DND-41 (cell line): ENCODE measurements at regions not wholly inside any gene's neighbourhood (a gene's known extent, or its start where the extent isn't known, plus 50 kb on each side); places are given as distances from the start of the nearest gene placed in this dataset.

Source experiments
- ATAC-seq: fragments of 200-7000 bp; cut with Tn5 transposase; 3 replicates; pipeline ENCODE4 v1.9.1; 2021; ENCODE audit warnings: low read depth; ENCODE audit not compliant: insufficient read depth
- DNase-seq: peaks from one replicate; pipeline ENCODE4 v3.0.0-alpha.2; 2020
- H2AFZ ChIP-seq: 2 replicates; pipeline ENCODE4 v1.6.0; 2012; ENCODE audit warnings: low read depth, low read length
- H3K27ac ChIP-seq: 2 replicates; pipeline ENCODE4 v1.5.1; 2012; ENCODE audit warnings: low read length, inconsistent platforms
- H3K27me3 ChIP-seq: fragments of 200-600 bp; sonication (generic); 2 replicates; pipeline ENCODE4 v1.6.0; 2012; ENCODE audit warnings: low read length, mild to moderate bottlenecking, inconsistent platforms; ENCODE audit not compliant: insufficient read depth, poor library complexity
- H3K36me3 ChIP-seq: 2 replicates; pipeline ENCODE4 v1.5.1; 2012; ENCODE audit warnings: low read length, inconsistent platforms; ENCODE audit not compliant: insufficient read depth
- H3K4me1 ChIP-seq: 2 replicates; pipeline ENCODE4 v1.5.1; 2012; ENCODE audit warnings: mild to moderate bottlenecking, low read length; ENCODE audit not compliant: insufficient read depth
- H3K4me2 ChIP-seq: 2 replicates; pipeline ENCODE4 v1.6.0; 2012; ENCODE audit warnings: mild to moderate bottlenecking, moderate library complexity, low read length, inconsistent platforms; ENCODE audit not compliant: insufficient read depth
- H3K4me3 ChIP-seq, 2 experiments: fragments of 200-600 bp in 1 of 2; shearing (Covaris generic) in 1 of 2; 2 replicates each; pipeline ENCODE4 v1.5.1; 2012 to 2016; ENCODE audit warnings: inconsistent platforms in 2 of 2, low read length in 2 of 2, mild to moderate bottlenecking in 2 of 2, low read depth in 1 of 2, moderate library complexity in 1 of 2
- H3K79me2 ChIP-seq: 2 replicates; pipeline ENCODE4 v1.6.0; 2012; ENCODE audit warnings: low read length, inconsistent platforms; ENCODE audit not compliant: insufficient read depth
- H3K9ac ChIP-seq: 2 replicates; pipeline ENCODE4 v1.6.0; 2012; ENCODE audit warnings: low read depth, mild to moderate bottlenecking, inconsistent platforms, low read length, moderate library complexity
- H3K9me3 ChIP-seq: 2 replicates; pipeline ENCODE4 v1.5.1; 2012; ENCODE audit warnings: low read length, moderate library complexity, mild to moderate bottlenecking, inconsistent platforms; ENCODE audit not compliant: insufficient read depth, severe bottlenecking
- H4K20me1 ChIP-seq: 2 replicates; pipeline ENCODE4 v1.6.0; 2012; ENCODE audit warnings: low read length; ENCODE audit not compliant: insufficient read depth
- CTCF ChIP-seq: IDR thresholded peaks from 2 replicates; pipeline ENCODE4 v1.5.1; 2012; ENCODE audit warnings: borderline replicate concordance, low read length, moderate library complexity, mild to moderate bottlenecking; ENCODE audit not compliant: poor library complexity, severe bottlenecking; ENCODE audit errors: extremely low read depth
- EZH2 ChIP-seq: IDR thresholded peaks from 3 replicates; pipeline ENCODE4 v1.6.1; 2012; ENCODE audit warnings: borderline replicate concordance, low read depth, mild to moderate bottlenecking, moderate library complexity, low read length, inconsistent platforms; ENCODE audit not compliant: severe bottlenecking

- no peak overlapping the region for H3K4me2 ChIP-seq
- no peaks in the 10 kb centered on the region for H3K9me3 ChIP-seq
- no peaks in the 10 kb centered on the region for H3K36me3 ChIP-seq
- H3K4me1 ChIP-seq = peaks cover 29% of the 10 kb centered on the region
- DNase-seq (peak; percentile 38), ATAC-seq (peak; percentile 80)
- no peaks in the 10 kb centered on the region for H4K20me1 ChIP-seq
- no peak overlapping the region for H3K4me3 ChIP-seq
- no peak overlapping the region for H2AFZ ChIP-seq
- H3K27ac ChIP-seq = no peak overlapping the region
- no peaks in the 10 kb centered on the region for H3K27me3 ChIP-seq
- no peak for TF ChIP-seq EZH2
- TF ChIP-seq CTCF = no peak
- no peak overlapping the region for H3K9ac ChIP-seq
- no peaks in the 10 kb centered on the region for H3K79me2 ChIP-seq
Observed at GRCh38 chr3:107954845-107955244, 136.0 kb downstream of the CD47 start.

- Histone ChIP-seq H3K4me2 (no peak overlapping the region), H2AFZ (no peak overlapping the region), H3K36me3 (no peaks in the 10 kb centered on the region), H3K9ac (no peak overlapping the region), H3K4me1 (peaks cover 29% of the 10 kb centered on the region), H4K20me1 (no peaks in the 10 kb centered on the region), H3K27me3 (no peaks in the 10 kb centered on the region), H3K79me2 (no peaks in the 10 kb centered on the region), H3K9me3 (no peaks in the 10 kb centered on the region), H3K4me3 (no peak overlapping the region), H3K27ac (no peak overlapping the region)
- ATAC-seq (peak; percentile 57), DNase-seq (peak; percentile 34)
- TF ChIP-seq EZH2 = no peak
- TF ChIP-seq CTCF = no peak
Observed at GRCh38 chr3:107953722-107954121, 137.1 kb downstream of the CD47 start.

GRCh38 chr3:107951126-107951525 is 139.7 kb downstream of the CD47 start:
- H3K9me3 ChIP-seq = no peaks in the 10 kb centered on the region
- H3K36me3 ChIP-seq = no peaks in the 10 kb centered on the region
- H3K4me1 ChIP-seq = peaks cover 23% of the 10 kb centered on the region
- ATAC-seq (no peak), DNase-seq (no peak)
- no peak overlapping the region for H2AFZ ChIP-seq
- H3K9ac ChIP-seq = no peak overlapping the region
- H3K27me3 ChIP-seq = no peaks in the 10 kb centered on the region
- no peaks in the 10 kb centered on the region for H3K79me2 ChIP-seq
- no peaks in the 10 kb centered on the region for H4K20me1 ChIP-seq
- H3K27ac ChIP-seq = no peak overlapping the region
- no peak overlapping the region for H3K4me2 ChIP-seq
- H3K4me3 ChIP-seq = no peak overlapping the region
- TF ChIP-seq CTCF (no peak), EZH2 (no peak)

GRCh38 chr3:107950417-107950816 is 140.4 kb downstream of the CD47 start:
- no peak overlapping the region for H3K9ac ChIP-seq
- no peaks in the 10 kb centered on the region for H3K27me3 ChIP-seq
- DNase-seq (no peak), ATAC-seq (no peak)
- H3K79me2 ChIP-seq = no peaks in the 10 kb centered on the region
- H3K4me3 ChIP-seq = no peak overlapping the region
- H3K9me3 ChIP-seq = no peaks in the 10 kb centered on the region
- H2AFZ ChIP-seq = no peak overlapping the region
- TF ChIP-seq CTCF (no peak), EZH2 (no peak)
- H3K36me3 ChIP-seq = no peaks in the 10 kb centered on the region
- H3K4me1 ChIP-seq = peaks cover 23% of the 10 kb centered on the region
- no peak overlapping the region for H3K4me2 ChIP-seq
- no peak overlapping the region for H3K27ac ChIP-seq
- H4K20me1 ChIP-seq = no peaks in the 10 kb centered on the region
